GM19455 (cell line): ENCODE measurements at regions not wholly inside any gene's neighbourhood (a gene's known extent, or its start where the extent isn't known, plus 50 kb on each side); places are given as distances from the start of the nearest gene placed in this dataset.
"Not testable (repeated sequence)": the region's sequence is repeated elsewhere in the genome, so short reads cannot be mapped to it uniquely, and the experiment has no call there.

Experiments
- ATAC-seq: cut with Tn5 transposase; IDR thresholded peaks from one replicate; pipeline ENCODE4 v1.9.1; 2021; ENCODE audit not compliant: unreplicated experiment

- no peak for ATAC-seq
Measured at GRCh38 chr6:151671195-151671594, 136.3 kb upstream of the ESR1 start.

GRCh38 chr6:151674578-151674977 is 132.9 kb upstream of the ESR1 start:
- ATAC-seq: no peak

GRCh38 chr6:151675746-151676459 is 131.6 kb upstream of the ESR1 start:
- peak; percentile 94 for ATAC-seq

- no peak for ATAC-seq
Measured at GRCh38 chr6:151676460-151676945, 131.0 kb upstream of the ESR1 start.

- ATAC-seq: no peak
Measured at GRCh38 chr6:151677404-151677803, 130.1 kb upstream of the ESR1 start.

- no peak for ATAC-seq
Measured at GRCh38 chr6:151679081-151679480, 128.4 kb upstream of the ESR1 start.

- ATAC-seq: no peak
Measured at GRCh38 chr6:151679941-151680340, 127.5 kb upstream of the ESR1 start.

- ATAC-seq: no peak
Measured at GRCh38 chr6:151680846-151681432, 126.5 kb upstream of the ESR1 start.

GRCh38 chr6:151681433-151682059 is 125.9 kb upstream of the ESR1 start:
- no peak for ATAC-seq

GRCh38 chr6:151682251-151682650 is 125.2 kb upstream of the ESR1 start:
- ATAC-seq: no peak

GRCh38 chr6:151682922-151683321 is 124.6 kb upstream of the ESR1 start:
- ATAC-seq: no peak

- ATAC-seq: no peak
Measured at GRCh38 chr6:151683381-151683780, 124.1 kb upstream of the ESR1 start.

- no peak for ATAC-seq
Measured at GRCh38 chr6:151689499-151690201, 117.8 kb upstream of the ESR1 start.

- no peak for ATAC-seq
Measured at GRCh38 chr6:151690303-151690702, 117.2 kb upstream of the ESR1 start.

- ATAC-seq: peak; percentile 92
Measured at GRCh38 chr6:151690768-151691562, 116.5 kb upstream of the ESR1 start.

GRCh38 chr6:151692216-151692615 is 115.3 kb upstream of the ESR1 start:
- ATAC-seq: no peak

- no peak for ATAC-seq
Measured at GRCh38 chr6:151693366-151693765, 114.1 kb upstream of the ESR1 start.

- no peak for ATAC-seq
Measured at GRCh38 chr6:151695156-151695555, 112.3 kb upstream of the ESR1 start.

- ATAC-seq: not testable (repeated sequence)
Measured at GRCh38 chr6:151696302-151696701, 111.2 kb upstream of the ESR1 start.

- ATAC-seq: no peak
Measured at GRCh38 chr6:151698931-151699700, 108.4 kb upstream of the ESR1 start.
